ENCODE measurements at regions not wholly inside any gene's neighbourhood (a gene's known extent, or its start where the extent isn't known, plus 50 kb on each side); places are given as distances from the start of the nearest gene placed in this dataset.
"Not testable (repeated sequence)": the region's sequence is repeated elsewhere in the genome, so short reads cannot be mapped to it uniquely, and the experiment has no call there.

- WGBS, 2 donors = 18% methylated on average over 4 of the region's 4 CpGs
- intact Hi-C loops (cut with DNase I) = no loop called here
- H3K4me1 ChIP-seq (ENCODE audit: control insufficient read depth in 1 of 2, insufficient read depth in 2 of 2, low read length in 2 of 2) = no peaks in the 10 kb centered on the region
Observed at GRCh38 chr14:21840765-21841164, 167.1 kb upstream of the OR4E1 start.

GRCh38 chr14:21833836-21834235 is 160.2 kb upstream of the OR4E1 start:
- ATAC-seq (ENCODE audit: low FRiP score) (no peak), DNase-seq (no peak)
- H3K27ac ChIP-seq (ENCODE audit: low read depth in 1 of 2, low read length in 2 of 2) = no peak overlapping the region
- H3K9me3 ChIP-seq (ENCODE audit: control insufficient read depth, low read length) = no peaks in the 10 kb centered on the region
- intact Hi-C loops (cut with DNase I) = no loop called here
- no peak overlapping the region for H3K4me3 ChIP-seq (ENCODE audit: low read length in 2 of 2)
- 62 to 65% methylated on average over 4 of the region's 4 CpGs for WGBS, 2 donors
- H3K4me1 ChIP-seq (ENCODE audit: control insufficient read depth in 1 of 2, insufficient read depth in 2 of 2, low read length in 2 of 2) = no peaks in the 10 kb centered on the region
- no peaks in the 10 kb centered on the region for H3K36me3 ChIP-seq (ENCODE audit: control insufficient read depth in 1 of 2, insufficient read depth in 2 of 2, low read length in 1 of 2)
- H3K27me3 ChIP-seq (ENCODE audit: control insufficient read depth in 1 of 2, insufficient read depth in 2 of 2, low read length in 1 of 2) = no peaks in the 10 kb centered on the region

More at GRCh38 chr14:21840765-21841164, 167.1 kb upstream of the OR4E1 start:
- Histone ChIP-seq H3K9me3 (ENCODE audit: control insufficient read depth, low read length) (no peaks in the 10 kb centered on the region), H3K36me3 (ENCODE audit: control insufficient read depth in 1 of 2, insufficient read depth in 2 of 2, low read length in 1 of 2) (no peaks in the 10 kb centered on the region), H3K27ac (ENCODE audit: low read depth in 1 of 2, low read length in 2 of 2) (no peak overlapping the region), H3K27me3 (ENCODE audit: control insufficient read depth in 1 of 2, insufficient read depth in 2 of 2, low read length in 1 of 2) (no peaks in the 10 kb centered on the region), H3K4me3 (ENCODE audit: low read length in 2 of 2) (no peak overlapping the region)
- ATAC-seq (ENCODE audit: low FRiP score) (no peak), DNase-seq (no peak)

GRCh38 chr14:21825845-21826244 is 152.2 kb upstream of the OR4E1 start:
- Histone ChIP-seq H3K9me3 (ENCODE audit: control insufficient read depth, low read length) (no peaks in the 10 kb centered on the region), H3K36me3 (ENCODE audit: control insufficient read depth in 1 of 2, insufficient read depth in 2 of 2, low read length in 1 of 2) (no peaks in the 10 kb centered on the region), H3K27me3 (ENCODE audit: control insufficient read depth in 1 of 2, insufficient read depth in 2 of 2, low read length in 1 of 2) (no peaks in the 10 kb centered on the region), H3K27ac (ENCODE audit: low read depth in 1 of 2, low read length in 2 of 2) (no peak overlapping the region), H3K4me3 (ENCODE audit: low read length in 2 of 2) (no peak overlapping the region), H3K4me1 (ENCODE audit: control insufficient read depth in 1 of 2, insufficient read depth in 2 of 2, low read length in 2 of 2) (no peaks in the 10 kb centered on the region)
- WGBS, 2 donors = 72% methylated on average over 7 of the region's 7 CpGs
- ATAC-seq (ENCODE audit: low FRiP score) = no peak
- intact Hi-C loops (cut with DNase I) = no loop called here
- DNase-seq = no peak

- WGBS, 2 donors = 5 to 6% methylated on average over 4 of the region's 4 CpGs
- H3K36me3 ChIP-seq (ENCODE audit: control insufficient read depth in 1 of 2, insufficient read depth in 2 of 2, low read length in 1 of 2) = no peaks in the 10 kb centered on the region
- H3K27ac ChIP-seq (ENCODE audit: low read depth in 1 of 2, low read length in 2 of 2) = no peak overlapping the region
- intact Hi-C loops (cut with DNase I) = no loop called here
- no peak overlapping the region for H3K4me3 ChIP-seq (ENCODE audit: low read length in 2 of 2)
- no peaks in the 10 kb centered on the region for H3K27me3 ChIP-seq (ENCODE audit: control insufficient read depth in 1 of 2, insufficient read depth in 2 of 2, low read length in 1 of 2)
- ATAC-seq (ENCODE audit: low FRiP score) (no peak), DNase-seq (no peak)
- H3K4me1 ChIP-seq (ENCODE audit: control insufficient read depth in 1 of 2, insufficient read depth in 2 of 2, low read length in 2 of 2) = no peaks in the 10 kb centered on the region
- no peaks in the 10 kb centered on the region for H3K9me3 ChIP-seq (ENCODE audit: control insufficient read depth, low read length)
Observed at GRCh38 chr14:21825149-21825743, 151.6 kb upstream of the OR4E1 start.

- H3K4me1 ChIP-seq (ENCODE audit: control insufficient read depth in 1 of 2, insufficient read depth in 2 of 2, low read length in 2 of 2) = no peaks in the 10 kb centered on the region
- H3K9me3 ChIP-seq (ENCODE audit: control insufficient read depth, low read length) = no peaks in the 10 kb centered on the region
- ATAC-seq (ENCODE audit: low FRiP score) (no peak), DNase-seq (no peak)
- H3K27ac ChIP-seq (ENCODE audit: low read depth in 1 of 2, low read length in 2 of 2) = no peak overlapping the region
- intact Hi-C loops (cut with DNase I) = no loop called here
- no peaks in the 10 kb centered on the region for H3K27me3 ChIP-seq (ENCODE audit: control insufficient read depth in 1 of 2, insufficient read depth in 2 of 2, low read length in 1 of 2)
- H3K4me3 ChIP-seq (ENCODE audit: low read length in 2 of 2) = no peak overlapping the region
- no peaks in the 10 kb centered on the region for H3K36me3 ChIP-seq (ENCODE audit: control insufficient read depth in 1 of 2, insufficient read depth in 2 of 2, low read length in 1 of 2)
Observed at GRCh38 chr14:21822109-21822508, 148.5 kb upstream of the OR4E1 start.

- DNase-seq (no peak), ATAC-seq (ENCODE audit: low FRiP score) (no peak)
- intact Hi-C loops (cut with DNase I) = no loop called here
- Histone ChIP-seq H3K4me1 (ENCODE audit: control insufficient read depth in 1 of 2, insufficient read depth in 2 of 2, low read length in 2 of 2) (no peaks in the 10 kb centered on the region), H3K4me3 (ENCODE audit: low read length in 2 of 2) (no peak overlapping the region), H3K9me3 (ENCODE audit: control insufficient read depth, low read length) (no peaks in the 10 kb centered on the region), H3K27ac (ENCODE audit: low read depth in 1 of 2, low read length in 2 of 2) (no peak overlapping the region), H3K27me3 (ENCODE audit: control insufficient read depth in 1 of 2, insufficient read depth in 2 of 2, low read length in 1 of 2) (no peaks in the 10 kb centered on the region), H3K36me3 (ENCODE audit: control insufficient read depth in 1 of 2, insufficient read depth in 2 of 2, low read length in 1 of 2) (no peaks in the 10 kb centered on the region)
- 0 to 1% methylated on average over 1 of the region's 1 CpG for WGBS, 2 donors
Observed at GRCh38 chr14:21820631-21821030, 147.0 kb upstream of the OR4E1 start.

GRCh38 chr14:21819891-21820290 is 146.3 kb upstream of the OR4E1 start:
- H3K4me1 ChIP-seq (ENCODE audit: control insufficient read depth in 1 of 2, insufficient read depth in 2 of 2, low read length in 2 of 2) = not testable (repeated sequence)

GRCh38 chr14:21817010-21817409 is 143.4 kb upstream of the OR4E1 start:
- DNase-seq; H3K27ac ChIP-seq (ENCODE audit: low read depth in 1 of 2, low read length in 2 of 2); H3K36me3 ChIP-seq (ENCODE audit: control insufficient read depth in 1 of 2, insufficient read depth in 2 of 2, low read length in 1 of 2); H3K4me1 ChIP-seq (ENCODE audit: control insufficient read depth in 1 of 2, insufficient read depth in 2 of 2, low read length in 2 of 2); H3K27me3 ChIP-seq (ENCODE audit: control insufficient read depth in 1 of 2, insufficient read depth in 2 of 2, low read length in 1 of 2); ATAC-seq (ENCODE audit: low FRiP score); intact Hi-C loops (cut with DNase I); H3K4me3 ChIP-seq (ENCODE audit: low read length in 2 of 2); H3K9me3 ChIP-seq (ENCODE audit: control insufficient read depth, low read length): not testable (repeated sequence)
- 88 to 91% methylated on average over 3 of the region's 3 CpGs for WGBS, 2 donors

More at GRCh38 chr14:21819891-21820290, 146.3 kb upstream of the OR4E1 start:
- H3K9me3 ChIP-seq (ENCODE audit: control insufficient read depth, low read length); DNase-seq; H3K36me3 ChIP-seq (ENCODE audit: control insufficient read depth in 1 of 2, insufficient read depth in 2 of 2, low read length in 1 of 2); H3K27ac ChIP-seq (ENCODE audit: low read depth in 1 of 2, low read length in 2 of 2); H3K27me3 ChIP-seq (ENCODE audit: control insufficient read depth in 1 of 2, insufficient read depth in 2 of 2, low read length in 1 of 2); intact Hi-C loops (cut with DNase I); H3K4me3 ChIP-seq (ENCODE audit: low read length in 2 of 2); ATAC-seq (ENCODE audit: low FRiP score): not testable (repeated sequence)
- WGBS, 2 donors = 18% methylated on average over 1 of the region's 1 CpG; no CpG with 5 or more reads in 1 of the 2 donors

- Histone ChIP-seq H3K4me3 (ENCODE audit: low read length in 2 of 2) (no peak overlapping the region), H3K27ac (ENCODE audit: low read depth in 1 of 2, low read length in 2 of 2) (no peak overlapping the region), H3K36me3 (ENCODE audit: control insufficient read depth in 1 of 2, insufficient read depth in 2 of 2, low read length in 1 of 2) (no peaks in the 10 kb centered on the region), H3K27me3 (ENCODE audit: control insufficient read depth in 1 of 2, insufficient read depth in 2 of 2, low read length in 1 of 2) (no peaks in the 10 kb centered on the region), H3K9me3 (ENCODE audit: control insufficient read depth, low read length) (no peaks in the 10 kb centered on the region), H3K4me1 (ENCODE audit: control insufficient read depth in 1 of 2, insufficient read depth in 2 of 2, low read length in 2 of 2) (no peaks in the 10 kb centered on the region)
- intact Hi-C loops (cut with DNase I) = no loop called here
- ATAC-seq (ENCODE audit: low FRiP score) (no peak), DNase-seq (no peak)
- WGBS, 2 donors = 76 to 87% methylated on average over 13 of the region's 13 CpGs
Observed at GRCh38 chr14:21807975-21808374, 134.4 kb upstream of the OR4E1 start.

All from aorta (tissue), 5 donors.